ENCODE measurements at regions not wholly inside any gene's neighbourhood (a gene's known extent, or its start where the extent isn't known, plus 50 kb on each side); places are given as distances from the start of the nearest gene placed in this dataset.
"Not testable (repeated sequence)": the region's sequence is repeated elsewhere in the genome, so short reads cannot be mapped to it uniquely, and the experiment has no call there.

GRCh38 chr13:87981416-87981815, 310.2 kb downstream of the SLITRK5 start:
- DNase-seq (ENCODE audit: low read depth): no peak

GRCh38 chr13:87982400-87982799, 311.2 kb downstream of the SLITRK5 start:
- no peak for DNase-seq (ENCODE audit: low read depth)

GRCh38 chr13:87986639-87987250, 315.6 kb downstream of the SLITRK5 start:
- DNase-seq (ENCODE audit: low read depth): no peak

- DNase-seq (ENCODE audit: low read depth): no peak
Observed at GRCh38 chr13:87998081-87998480, 326.9 kb downstream of the SLITRK5 start.

GRCh38 chr13:87999240-87999700, 328.1 kb downstream of the SLITRK5 start:
- DNase-seq (ENCODE audit: low read depth): no peak

- DNase-seq (ENCODE audit: low read depth): no peak
Observed at GRCh38 chr13:87999788-88000187, 328.6 kb downstream of the SLITRK5 start.

GRCh38 chr13:88000239-88000638, 329.1 kb downstream of the SLITRK5 start:
- no peak for DNase-seq (ENCODE audit: low read depth)

- no peak for DNase-seq (ENCODE audit: low read depth)
Observed at GRCh38 chr13:88000787-88001186, 329.6 kb downstream of the SLITRK5 start.

- DNase-seq (ENCODE audit: low read depth): no peak
Observed at GRCh38 chr13:88005188-88005587, 334.0 kb downstream of the SLITRK5 start.

GRCh38 chr13:88014527-88014926, 343.4 kb downstream of the SLITRK5 start:
- no peak for DNase-seq (ENCODE audit: low read depth)

GRCh38 chr13:88022431-88023208, 351.4 kb downstream of the SLITRK5 start:
- no peak for DNase-seq (ENCODE audit: low read depth)

- no peak for DNase-seq (ENCODE audit: low read depth)
Observed at GRCh38 chr13:88026241-88026640, 355.1 kb downstream of the SLITRK5 start.

GRCh38 chr13:88031980-88032559, 360.9 kb downstream of the SLITRK5 start:
- no peak for DNase-seq (ENCODE audit: low read depth)

- not testable (repeated sequence) for DNase-seq (ENCODE audit: low read depth)
Observed at GRCh38 chr13:88036205-88036604, 365.0 kb downstream of the SLITRK5 start.

- DNase-seq (ENCODE audit: low read depth): no peak
Observed at GRCh38 chr13:88042489-88042888, 371.3 kb downstream of the SLITRK5 start.

GRCh38 chr13:88051746-88052482, 380.7 kb downstream of the SLITRK5 start:
- no peak for DNase-seq (ENCODE audit: low read depth)

- no peak for DNase-seq (ENCODE audit: low read depth)
Observed at GRCh38 chr13:88063741-88064140, 392.6 kb downstream of the SLITRK5 start.

GRCh38 chr13:88066847-88067246, 395.7 kb downstream of the SLITRK5 start:
- no peak for DNase-seq (ENCODE audit: low read depth)

GRCh38 chr13:88068316-88068715, 397.1 kb downstream of the SLITRK5 start:
- DNase-seq (ENCODE audit: low read depth): no peak

- DNase-seq (ENCODE audit: low read depth): no peak
Observed at GRCh38 chr13:88068975-88069374, 397.8 kb downstream of the SLITRK5 start.

- DNase-seq (ENCODE audit: low read depth): no peak
Observed at GRCh38 chr13:88071371-88071770, 400.2 kb downstream of the SLITRK5 start.

GRCh38 chr13:88074794-88075510, 403.8 kb downstream of the SLITRK5 start:
- no peak for DNase-seq (ENCODE audit: low read depth)

Data from RPMI7951 (cell line).